ENCODE measurements at regions not wholly inside any gene's neighbourhood (a gene's known extent, or its start where the extent isn't known, plus 50 kb on each side); places are given as distances from the start of the nearest gene placed in this dataset.

GRCh38 chr2:41881249-41881648 is 166.6 kb upstream of the PKDCC start:
- peak in 1 of 4 donors; percentile 26 for TF ChIP-seq POLR2AphosphoS5 (IDR thresholded peaks at IDR 0.05)
- TF ChIP-seq, protein P1, sequence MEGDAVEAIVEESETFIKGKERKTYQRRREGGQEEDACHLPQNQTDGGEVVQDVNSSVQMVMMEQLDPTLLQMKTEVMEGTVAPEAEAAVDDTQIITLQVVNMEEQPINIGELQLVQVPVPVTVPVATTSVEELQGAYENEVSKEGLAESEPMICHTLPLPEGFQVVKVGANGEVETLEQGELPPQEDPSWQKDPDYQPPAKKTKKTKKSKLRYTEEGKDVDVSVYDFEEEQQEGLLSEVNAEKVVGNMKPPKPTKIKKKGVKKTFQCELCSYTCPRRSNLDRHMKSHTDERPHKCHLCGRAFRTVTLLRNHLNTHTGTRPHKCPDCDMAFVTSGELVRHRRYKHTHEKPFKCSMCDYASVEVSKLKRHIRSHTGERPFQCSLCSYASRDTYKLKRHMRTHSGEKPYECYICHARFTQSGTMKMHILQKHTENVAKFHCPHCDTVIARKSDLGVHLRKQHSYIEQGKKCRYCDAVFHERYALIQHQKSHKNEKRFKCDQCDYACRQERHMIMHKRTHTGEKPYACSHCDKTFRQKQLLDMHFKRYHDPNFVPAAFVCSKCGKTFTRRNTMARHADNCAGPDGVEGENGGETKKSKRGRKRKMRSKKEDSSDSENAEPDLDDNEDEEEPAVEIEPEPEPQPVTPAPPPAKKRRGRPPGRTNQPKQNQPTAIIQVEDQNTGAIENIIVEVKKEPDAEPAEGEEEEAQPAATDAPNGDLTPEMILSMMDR (IDR thresholded peaks at IDR 0.05) = no peak

Measured in sigmoid colon (tissue), 4 donors.